Stimulated activated CD4-positive, alpha-beta T cell treated with anti-CD3 and anti-CD28 coated beads, TNF-alpha, amount 100 ng/mL, for 1 hour (primary cell): ENCODE measurements at regions not wholly inside any gene's neighbourhood (a gene's known extent, or its start where the extent isn't known, plus 50 kb on each side); places are given as distances from the start of the nearest gene placed in this dataset.

Experiments
- DNase-seq, 3 donors: peaks; one replicate each; pipeline ENCODE4 v3.0.0-alpha.2; 2020; ENCODE audit warnings: low read depth in 3 of 3, low spot score in 1 of 3

- DNase-seq = no peak
Observed at GRCh38 chr10:78312197-78313047, 278.8 kb downstream of the RPS24 start.

- DNase-seq = no peak
Observed at GRCh38 chr10:78313048-78313381, 279.4 kb downstream of the RPS24 start.

- no peak for DNase-seq
Observed at GRCh38 chr10:78313636-78314035, 280.0 kb downstream of the RPS24 start.

- DNase-seq = no peak
Observed at GRCh38 chr10:78314651-78315050, 281.0 kb downstream of the RPS24 start.

GRCh38 chr10:78316451-78316931 lies 282.8 kb downstream of the RPS24 start:
- DNase-seq = no peak

GRCh38 chr10:78318305-78318704 lies 284.6 kb downstream of the RPS24 start:
- DNase-seq = no peak

GRCh38 chr10:78319371-78319770 lies 285.7 kb downstream of the RPS24 start:
- no peak for DNase-seq

- no peak for DNase-seq
Observed at GRCh38 chr10:78319841-78320240, 286.2 kb downstream of the RPS24 start.

- DNase-seq = no peak
Observed at GRCh38 chr10:78320506-78320905, 286.8 kb downstream of the RPS24 start.

- DNase-seq = no peak
Observed at GRCh38 chr10:78321000-78321399, 287.3 kb downstream of the RPS24 start.

- no peak for DNase-seq
Observed at GRCh38 chr10:78321500-78321899, 287.8 kb downstream of the RPS24 start.

- DNase-seq = no peak
Observed at GRCh38 chr10:78326372-78326771, 292.7 kb downstream of the RPS24 start.

- DNase-seq = no peak
Observed at GRCh38 chr10:78327778-78328591, 294.3 kb downstream of the RPS24 start.

- DNase-seq = no peak
Observed at GRCh38 chr10:78328592-78329404, 295.1 kb downstream of the RPS24 start.

GRCh38 chr10:78330884-78331283 lies 297.2 kb downstream of the RPS24 start:
- no peak for DNase-seq

GRCh38 chr10:78331391-78331922 lies 297.8 kb downstream of the RPS24 start:
- DNase-seq = no peak

GRCh38 chr10:78332012-78332411 lies 298.3 kb downstream of the RPS24 start:
- DNase-seq = no peak

- no peak for DNase-seq
Observed at GRCh38 chr10:78332657-78333056, 299.0 kb downstream of the RPS24 start.

- no peak for DNase-seq
Observed at GRCh38 chr10:78333362-78334143, 299.9 kb downstream of the RPS24 start.

GRCh38 chr10:78335371-78335690 lies 301.7 kb downstream of the RPS24 start:
- no peak for DNase-seq
